ENCODE measurements at regions not wholly inside any gene's neighbourhood (a gene's known extent, or its start where the extent isn't known, plus 50 kb on each side); places are given as distances from the start of the nearest gene placed in this dataset.
A peak's percentile ranks its signal among the peaks of the same experiment; 100 is the strongest.

- Histone ChIP-seq H3K9me3 (ENCODE audit: insufficient read depth, low read depth) (no peaks in the 10 kb centered on the region), H3K9me2 (ENCODE audit: insufficient read depth) (no peaks in the 10 kb centered on the region), H3K36me3 (ENCODE audit: low read depth) (no peaks in the 10 kb centered on the region), H3K4me2 (no peak overlapping the region), H3K4me1 (replicated peaks; ENCODE audit: insufficient read depth) (no peaks in the 10 kb centered on the region), H2AFZ (no peak overlapping the region), H3F3A (ENCODE audit: insufficient read depth, low read depth) (no peaks in the 10 kb centered on the region), H3K4me3 (no peak overlapping the region), H3K27me3 (ENCODE audit: insufficient read depth, low read depth) (peaks cover 34% of the 10 kb centered on the region), H3K27ac (no peak overlapping the region), H3K79me2 (ENCODE audit: low read depth) (no peaks in the 10 kb centered on the region), H4K20me1 (ENCODE audit: insufficient read depth) (no peaks in the 10 kb centered on the region)
- intact Hi-C loops (cut with micrococcal nuclease; ENCODE audit: unreplicated experiment) = no loop called here
- CTCF ChIA-PET = no interaction called here
- POLR2A ChIA-PET (ENCODE audit: unreplicated experiment) = no interaction called here
- no peak for DNase-seq
- TF ChIP-seq CTCF (conservative IDR thresholded peaks at IDR 0.05) (no peak), EZH2 (IDR thresholded peaks at IDR 0.05; ENCODE audit: low read depth) (no peak)
- BruUV-seq (replicated peaks) = no TSS peak
Measured at GRCh38 chr13:22738357-22738756, 442.4 kb upstream of the SGCG start.

- no peaks in the 10 kb centered on the region for H3K4me1 ChIP-seq (replicated peaks; ENCODE audit: insufficient read depth)
- no peaks in the 10 kb centered on the region for H3K9me3 ChIP-seq (ENCODE audit: insufficient read depth, low read depth)
- no peak overlapping the region for H2AFZ ChIP-seq
- H3K4me3 ChIP-seq = no peak overlapping the region
- no peak overlapping the region for H3K27ac ChIP-seq
- no peak overlapping the region for H3K4me2 ChIP-seq
- intact Hi-C loops (cut with micrococcal nuclease; ENCODE audit: unreplicated experiment) = no loop called here
- ChIA-PET POLR2A (ENCODE audit: unreplicated experiment) (no interaction called here), CTCF (no interaction called here)
- H3K79me2 ChIP-seq (ENCODE audit: low read depth) = no peaks in the 10 kb centered on the region
- no peaks in the 10 kb centered on the region for H3K36me3 ChIP-seq (ENCODE audit: low read depth)
- DNase-seq = no peak
- no peaks in the 10 kb centered on the region for H3F3A ChIP-seq (ENCODE audit: insufficient read depth, low read depth)
- TF ChIP-seq CTCF (conservative IDR thresholded peaks at IDR 0.05) (peak; percentile 33; the same call in 1 of the 2 replicates), EZH2 (IDR thresholded peaks at IDR 0.05; ENCODE audit: low read depth) (no peak)
- peaks cover 37% of the 10 kb centered on the region for H3K27me3 ChIP-seq (ENCODE audit: insufficient read depth, low read depth)
- H4K20me1 ChIP-seq (ENCODE audit: insufficient read depth) = no peaks in the 10 kb centered on the region
- BruUV-seq (replicated peaks) = no TSS peak
- no peaks in the 10 kb centered on the region for H3K9me2 ChIP-seq (ENCODE audit: insufficient read depth)
Measured at GRCh38 chr13:22740264-22740663, 440.5 kb upstream of the SGCG start.

GRCh38 chr13:22744688-22745452 is 435.9 kb upstream of the SGCG start:
- H3K9me2 ChIP-seq (ENCODE audit: insufficient read depth) = no peaks in the 10 kb centered on the region
- H3K27me3 ChIP-seq (ENCODE audit: insufficient read depth, low read depth) = peaks cover 19% of the 10 kb centered on the region
- intact Hi-C loops (cut with micrococcal nuclease; ENCODE audit: unreplicated experiment) = no loop called here
- no TSS peak for BruUV-seq (replicated peaks)
- H3K4me1 ChIP-seq (replicated peaks; ENCODE audit: insufficient read depth) = no peaks in the 10 kb centered on the region
- ChIA-PET CTCF (no interaction called here), POLR2A (ENCODE audit: unreplicated experiment) (no interaction called here)
- H3F3A ChIP-seq (ENCODE audit: insufficient read depth, low read depth) = no peaks in the 10 kb centered on the region
- H3K4me3 ChIP-seq = no peak overlapping the region
- H3K79me2 ChIP-seq (ENCODE audit: low read depth) = no peaks in the 10 kb centered on the region
- no peak for DNase-seq
- no peak overlapping the region for H3K27ac ChIP-seq
- H2AFZ ChIP-seq = peak overlapping the region; percentile 58
- H3K36me3 ChIP-seq (ENCODE audit: low read depth) = no peaks in the 10 kb centered on the region
- no peak for TF ChIP-seq EZH2 (IDR thresholded peaks at IDR 0.05; ENCODE audit: low read depth)
- no peak for TF ChIP-seq CTCF (conservative IDR thresholded peaks at IDR 0.05)
- H3K4me2 ChIP-seq = peak overlapping the region; percentile 34; the same call in 1 of the 2 replicates
- no peaks in the 10 kb centered on the region for H3K9me3 ChIP-seq (ENCODE audit: insufficient read depth, low read depth)
- no peaks in the 10 kb centered on the region for H4K20me1 ChIP-seq (ENCODE audit: insufficient read depth)
